H1 (cell line): ENCODE measurements at regions not wholly inside any gene's neighbourhood (a gene's known extent, or its start where the extent isn't known, plus 50 kb on each side); places are given as distances from the start of the nearest gene placed in this dataset.

Experiments used
- JUN ChIP-seq: IDR thresholded peaks from 2 replicates; pipeline ENCODE4 v1.6.1; 2011; ENCODE audit warnings: low read depth, mild to moderate bottlenecking, improper control_type of control experiment, low read length
- RNF2 ChIP-seq: fragments of 200-900, 300-1000 bp; sonication (generic); IDR thresholded peaks from 2 replicates; pipeline ENCODE4 v1.7.1; 2016; ENCODE audit warnings: borderline replicate concordance, low read depth, mild to moderate bottlenecking, antibody characterized with exemption, low read length; ENCODE audit not compliant: poor library complexity, severe bottlenecking; ENCODE audit errors: missing control alignments
- RXRA ChIP-seq: IDR thresholded peaks from 2 replicates; pipeline ENCODE4 v1.6.1; 2011; ENCODE audit warnings: low read depth, mild to moderate bottlenecking, low read length, moderate library complexity; ENCODE audit not compliant: insufficient read depth
- TEAD4 ChIP-seq: IDR thresholded peaks from 2 replicates; pipeline ENCODE4 v1.6.1; 2012; ENCODE audit warnings: low read depth, low read length, inconsistent platforms, mixed read lengths

DNA sequence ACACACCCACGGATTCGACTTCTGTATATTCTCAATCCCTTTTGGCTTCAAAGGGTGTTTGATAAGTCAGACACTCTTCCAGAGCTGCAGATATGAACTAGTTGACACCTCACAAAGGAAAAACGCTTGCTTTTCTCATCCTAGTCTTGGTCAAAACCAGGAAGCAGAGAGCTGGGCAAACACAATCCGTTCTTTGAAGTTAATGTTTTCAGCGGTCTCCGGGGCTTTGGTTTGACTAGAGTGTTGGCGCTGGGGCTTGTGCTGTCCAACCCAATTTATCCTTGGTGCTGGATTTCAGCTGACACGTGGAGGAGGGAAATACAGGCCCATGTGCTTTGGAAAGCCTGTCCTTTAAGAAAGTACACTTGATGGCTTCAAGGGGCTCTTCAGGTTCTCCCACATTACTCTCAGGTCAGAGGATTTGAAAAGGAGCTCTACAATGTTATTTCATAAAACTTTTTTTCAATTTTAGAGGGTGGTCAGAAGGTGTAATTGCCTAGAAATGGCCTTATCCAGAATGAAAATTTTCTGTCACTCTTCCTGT, 985.8 kb downstream of the VRK1 start (continued):
- TF ChIP-seq RXRA (no peak), JUN (no peak), RNF2 (no peak), TEAD4 (no peak)
- TF ChIP-seq, all 59 proteins: peak for 0
